SK-N-MC (cell line): ENCODE measurements at regions not wholly inside any gene's neighbourhood (a gene's known extent, or its start where the extent isn't known, plus 50 kb on each side); places are given as distances from the start of the nearest gene placed in this dataset.

Source experiments
- EZH2 ChIP-seq: fragments of 200-600 bp; sonication (generic); IDR thresholded peaks from one replicate; pipeline ENCODE4 v1.6.1; 2017; ENCODE audit warnings: antibody characterized with exemption
- FOXP2 ChIP-seq: optimal IDR thresholded peaks from 2 replicates; pipeline ENCODE3; 2011; ENCODE audit warnings: mild to moderate bottlenecking, moderate library complexity; ENCODE audit not compliant: insufficient read depth; ENCODE audit errors: extremely low read length, control extremely low read depth
- POLR2AphosphoS5 ChIP-seq: IDR thresholded peaks from 2 replicates; pipeline ENCODE4 v1.6.1; 2012; ENCODE audit warnings: mild to moderate bottlenecking, low read depth, low read length, borderline replicate concordance

GRCh38 chr4:161321706-161322105, 842.1 kb downstream of the FSTL5 start:
- TF ChIP-seq EZH2 (no peak), POLR2AphosphoS5 (no peak), FOXP2 (no peak)
